ENCODE measurements at regions not wholly inside any gene's neighbourhood (a gene's known extent, or its start where the extent isn't known, plus 50 kb on each side); places are given as distances from the start of the nearest gene placed in this dataset.
"Not testable (repeated sequence)": the region's sequence is repeated elsewhere in the genome, so short reads cannot be mapped to it uniquely, and the experiment has no call there.

DNA sequence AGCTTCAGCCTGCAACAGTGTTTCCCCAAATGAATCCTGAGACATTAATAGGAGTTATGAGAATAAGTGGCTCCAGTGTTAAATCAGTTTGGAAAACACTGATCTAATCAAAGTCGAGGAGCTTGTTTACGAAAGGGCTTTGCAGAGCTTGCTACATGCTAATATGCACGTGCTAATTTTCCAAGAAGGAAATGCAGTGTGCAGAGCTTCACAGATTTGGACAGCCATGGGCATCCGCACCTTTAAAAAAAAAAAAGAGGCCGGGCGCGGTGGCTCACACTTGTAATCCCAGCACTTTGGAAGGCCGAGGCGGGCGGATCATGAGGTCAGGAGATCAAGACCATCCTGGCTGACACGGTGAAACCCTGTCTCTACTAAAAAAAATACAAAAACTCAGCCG lies 79.7 kb upstream of the LMO2 start:
- TF ChIP-seq EZH2 (IDR thresholded peaks at IDR 0.05; ENCODE audit: low read depth): not testable (repeated sequence)
- TF ChIP-seq, protein P1, sequence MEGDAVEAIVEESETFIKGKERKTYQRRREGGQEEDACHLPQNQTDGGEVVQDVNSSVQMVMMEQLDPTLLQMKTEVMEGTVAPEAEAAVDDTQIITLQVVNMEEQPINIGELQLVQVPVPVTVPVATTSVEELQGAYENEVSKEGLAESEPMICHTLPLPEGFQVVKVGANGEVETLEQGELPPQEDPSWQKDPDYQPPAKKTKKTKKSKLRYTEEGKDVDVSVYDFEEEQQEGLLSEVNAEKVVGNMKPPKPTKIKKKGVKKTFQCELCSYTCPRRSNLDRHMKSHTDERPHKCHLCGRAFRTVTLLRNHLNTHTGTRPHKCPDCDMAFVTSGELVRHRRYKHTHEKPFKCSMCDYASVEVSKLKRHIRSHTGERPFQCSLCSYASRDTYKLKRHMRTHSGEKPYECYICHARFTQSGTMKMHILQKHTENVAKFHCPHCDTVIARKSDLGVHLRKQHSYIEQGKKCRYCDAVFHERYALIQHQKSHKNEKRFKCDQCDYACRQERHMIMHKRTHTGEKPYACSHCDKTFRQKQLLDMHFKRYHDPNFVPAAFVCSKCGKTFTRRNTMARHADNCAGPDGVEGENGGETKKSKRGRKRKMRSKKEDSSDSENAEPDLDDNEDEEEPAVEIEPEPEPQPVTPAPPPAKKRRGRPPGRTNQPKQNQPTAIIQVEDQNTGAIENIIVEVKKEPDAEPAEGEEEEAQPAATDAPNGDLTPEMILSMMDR (conservative IDR thresholded peaks at IDR 0.05): not testable (repeated sequence)
